ENCODE measurements at regions not wholly inside any gene's neighbourhood (a gene's known extent, or its start where the extent isn't known, plus 50 kb on each side); places are given as distances from the start of the nearest gene placed in this dataset.

DNA sequence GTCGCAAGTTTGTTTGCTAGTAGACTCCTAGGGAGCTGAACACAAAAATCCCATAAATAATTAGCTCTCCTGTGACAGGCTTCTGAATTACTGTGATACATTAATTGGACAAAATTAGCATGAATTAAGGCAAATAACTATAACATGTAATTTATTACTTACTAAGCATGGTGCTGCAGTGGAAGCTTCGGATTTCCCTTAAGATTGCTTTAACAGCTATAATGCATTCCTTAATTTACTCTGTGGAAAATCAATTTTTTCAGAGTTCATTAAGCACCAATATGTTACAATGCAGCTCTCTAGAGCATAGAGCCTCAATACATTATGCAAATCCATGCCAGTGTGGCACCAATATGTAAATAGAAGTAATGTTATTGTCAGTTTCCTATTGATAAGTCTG, 201.5 kb downstream of the MDFIC start:
- FAIRE-seq, result no peak
- DNase-seq (ENCODE audit: insufficient read length, low spot score), result no peak
- TF ChIP-seq, protein P1, sequence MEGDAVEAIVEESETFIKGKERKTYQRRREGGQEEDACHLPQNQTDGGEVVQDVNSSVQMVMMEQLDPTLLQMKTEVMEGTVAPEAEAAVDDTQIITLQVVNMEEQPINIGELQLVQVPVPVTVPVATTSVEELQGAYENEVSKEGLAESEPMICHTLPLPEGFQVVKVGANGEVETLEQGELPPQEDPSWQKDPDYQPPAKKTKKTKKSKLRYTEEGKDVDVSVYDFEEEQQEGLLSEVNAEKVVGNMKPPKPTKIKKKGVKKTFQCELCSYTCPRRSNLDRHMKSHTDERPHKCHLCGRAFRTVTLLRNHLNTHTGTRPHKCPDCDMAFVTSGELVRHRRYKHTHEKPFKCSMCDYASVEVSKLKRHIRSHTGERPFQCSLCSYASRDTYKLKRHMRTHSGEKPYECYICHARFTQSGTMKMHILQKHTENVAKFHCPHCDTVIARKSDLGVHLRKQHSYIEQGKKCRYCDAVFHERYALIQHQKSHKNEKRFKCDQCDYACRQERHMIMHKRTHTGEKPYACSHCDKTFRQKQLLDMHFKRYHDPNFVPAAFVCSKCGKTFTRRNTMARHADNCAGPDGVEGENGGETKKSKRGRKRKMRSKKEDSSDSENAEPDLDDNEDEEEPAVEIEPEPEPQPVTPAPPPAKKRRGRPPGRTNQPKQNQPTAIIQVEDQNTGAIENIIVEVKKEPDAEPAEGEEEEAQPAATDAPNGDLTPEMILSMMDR (IDR thresholded peaks at IDR 0.05; ENCODE audit: insufficient read depth, missing control alignments), result no peak

DNA sequence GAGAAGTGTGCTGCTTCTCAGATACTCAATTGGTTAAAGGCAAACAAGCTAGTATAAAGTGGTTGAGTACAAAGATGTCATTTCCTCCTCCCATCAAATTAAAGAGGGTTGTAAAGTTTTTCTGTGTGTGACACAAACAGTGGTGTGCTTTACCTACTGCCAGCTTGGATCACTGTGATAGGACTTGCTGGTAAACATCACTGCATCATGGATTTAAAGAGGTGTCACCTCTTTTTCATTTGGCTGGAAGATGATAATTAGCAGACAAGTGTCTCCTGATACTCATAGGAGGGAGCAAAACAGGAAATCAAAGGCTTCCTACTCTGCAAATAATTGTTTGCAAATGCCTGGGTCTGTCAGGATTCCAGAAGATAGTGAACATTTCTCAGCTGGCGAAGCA, 200.5 kb downstream of the MDFIC start:
- DNase-seq (ENCODE audit: insufficient read length, low spot score) (no peak), FAIRE-seq (no peak)
- TF ChIP-seq, protein P1 (IDR thresholded peaks at IDR 0.05; ENCODE audit: insufficient read depth, missing control alignments), result no peak

DNA sequence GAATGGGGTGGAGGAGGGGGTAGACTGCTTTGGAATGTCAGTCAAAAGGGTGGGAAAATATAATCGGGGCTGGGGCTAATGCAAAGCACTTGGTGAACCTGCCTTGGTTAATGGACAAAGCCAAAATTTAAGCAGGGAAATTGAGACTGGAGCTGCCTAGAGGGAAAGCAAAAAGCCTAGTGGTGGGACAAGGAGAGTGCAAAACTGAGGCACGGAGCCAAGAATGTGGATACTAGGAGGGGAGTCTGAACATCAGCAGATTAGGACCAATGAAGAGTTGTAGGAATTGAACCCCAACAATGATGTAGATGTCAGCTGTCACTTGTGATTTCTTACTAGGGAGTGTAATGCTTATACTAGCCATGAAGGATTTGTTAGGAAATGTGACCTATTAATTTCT, 195.9 kb downstream of the MDFIC start:
- TF ChIP-seq, protein P1 (IDR thresholded peaks at IDR 0.05; ENCODE audit: insufficient read depth, missing control alignments), result no peak
- DNase-seq (ENCODE audit: insufficient read length, low spot score) (no peak), FAIRE-seq (no peak)

GRCh38 chr7:115116773-115117715, 195.2 kb downstream of the MDFIC start:
- DNase-seq (ENCODE audit: insufficient read length, low spot score), result no peak
- TF ChIP-seq, protein P1 (IDR thresholded peaks at IDR 0.05; ENCODE audit: insufficient read depth, missing control alignments), result no peak
- FAIRE-seq, result no peak

GRCh38 chr7:115113776-115114175, 191.9 kb downstream of the MDFIC start:
- DNase-seq (ENCODE audit: insufficient read length, low spot score) (no peak), FAIRE-seq (no peak)
- TF ChIP-seq, protein P1 (IDR thresholded peaks at IDR 0.05; ENCODE audit: insufficient read depth, missing control alignments), result no peak

- DNase-seq (ENCODE audit: insufficient read length, low spot score) (no peak), FAIRE-seq (no peak)
- TF ChIP-seq, protein P1 (IDR thresholded peaks at IDR 0.05; ENCODE audit: insufficient read depth, missing control alignments), result no peak
Measured at GRCh38 chr7:115113131-115113530, 191.2 kb downstream of the MDFIC start.

DNA sequence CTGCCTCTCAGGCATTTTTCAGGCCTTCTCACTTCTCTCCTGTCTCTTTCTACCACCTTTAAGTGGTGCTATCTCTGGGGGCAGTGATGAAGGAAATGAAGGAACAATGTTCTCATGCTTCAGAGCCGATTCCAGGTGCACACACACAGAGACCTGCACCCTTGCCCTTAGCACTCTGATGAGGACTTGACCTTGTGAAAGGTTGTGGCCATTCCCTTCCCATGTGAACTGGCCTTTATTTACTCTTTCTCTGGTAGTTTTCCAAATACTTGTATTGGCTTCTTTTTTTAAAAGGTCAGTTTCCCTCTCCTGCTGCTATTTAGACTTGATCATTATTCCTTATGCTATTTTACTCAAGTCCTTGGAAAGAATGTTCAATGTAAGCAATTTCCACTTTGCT, 188.6 kb downstream of the MDFIC start:
- no peak for FAIRE-seq
- TF ChIP-seq, protein P1 (IDR thresholded peaks at IDR 0.05; ENCODE audit: insufficient read depth, missing control alignments), result no peak

More for the DNA sequence above, 188.6 kb downstream of the MDFIC start:
- DNase-seq (ENCODE audit: insufficient read length, low spot score), result no peak
